ENCODE measurements at regions not wholly inside any gene's neighbourhood (a gene's known extent, or its start where the extent isn't known, plus 50 kb on each side); places are given as distances from the start of the nearest gene placed in this dataset.

- DNase-seq (ENCODE audit: low read depth in 2 of 2), result no peak
Measured at GRCh38 chr6:113340371-113340770, 516.8 kb upstream of the MARCKS start.

DNA sequence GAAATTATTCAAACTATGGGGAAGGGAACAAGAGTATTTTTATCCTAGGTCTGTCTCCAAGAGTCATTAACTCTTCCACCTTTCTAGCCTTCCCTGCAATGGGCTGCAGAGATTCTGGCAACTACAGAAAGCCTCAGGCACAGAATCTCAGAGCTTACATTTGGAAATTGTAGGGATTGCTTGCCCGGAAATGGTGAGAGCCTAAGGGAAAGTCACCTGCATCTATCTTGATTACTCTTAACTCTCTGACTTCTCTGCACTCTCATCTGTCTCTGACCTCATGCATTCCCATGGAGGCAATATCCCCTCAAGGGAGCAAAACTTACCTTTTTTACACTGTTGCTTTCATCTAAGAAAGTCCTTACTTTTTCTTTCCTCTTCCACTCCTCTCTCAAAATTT lies 513.2 kb upstream of the MARCKS start:
- DNase-seq (ENCODE audit: low read depth in 2 of 2), result no peak

- no peak for DNase-seq (ENCODE audit: low read depth in 2 of 2)
Measured at GRCh38 chr6:113344969-113345368, 512.2 kb upstream of the MARCKS start.

DNA sequence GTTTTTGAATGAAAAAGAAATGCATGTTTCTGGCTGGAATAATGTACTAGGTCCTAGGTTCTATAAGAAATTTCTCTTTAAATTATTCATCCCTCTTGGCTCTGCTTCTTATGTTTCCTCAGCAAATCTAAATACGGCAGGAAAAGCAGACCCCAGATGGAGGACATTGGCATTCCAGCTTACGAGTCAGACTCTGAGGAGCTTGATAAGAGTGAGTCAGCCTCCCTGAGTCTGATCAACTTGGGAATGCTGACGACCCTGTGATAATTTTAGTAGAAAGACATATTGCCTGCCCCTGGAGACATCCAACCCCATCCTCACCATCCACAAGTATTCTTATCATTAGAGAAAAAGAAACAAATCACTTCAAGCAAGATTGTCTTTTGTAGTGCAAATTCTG lies 509.7 kb upstream of the MARCKS start:
- DNase-seq (ENCODE audit: low read depth in 2 of 2), result no peak

GRCh38 chr6:113350461-113350860 lies 506.7 kb upstream of the MARCKS start:
- DNase-seq (ENCODE audit: low read depth in 2 of 2), result no peak

GRCh38 chr6:113351173-113351834 lies 505.8 kb upstream of the MARCKS start:
- no peak for DNase-seq (ENCODE audit: low read depth in 2 of 2)

DNA sequence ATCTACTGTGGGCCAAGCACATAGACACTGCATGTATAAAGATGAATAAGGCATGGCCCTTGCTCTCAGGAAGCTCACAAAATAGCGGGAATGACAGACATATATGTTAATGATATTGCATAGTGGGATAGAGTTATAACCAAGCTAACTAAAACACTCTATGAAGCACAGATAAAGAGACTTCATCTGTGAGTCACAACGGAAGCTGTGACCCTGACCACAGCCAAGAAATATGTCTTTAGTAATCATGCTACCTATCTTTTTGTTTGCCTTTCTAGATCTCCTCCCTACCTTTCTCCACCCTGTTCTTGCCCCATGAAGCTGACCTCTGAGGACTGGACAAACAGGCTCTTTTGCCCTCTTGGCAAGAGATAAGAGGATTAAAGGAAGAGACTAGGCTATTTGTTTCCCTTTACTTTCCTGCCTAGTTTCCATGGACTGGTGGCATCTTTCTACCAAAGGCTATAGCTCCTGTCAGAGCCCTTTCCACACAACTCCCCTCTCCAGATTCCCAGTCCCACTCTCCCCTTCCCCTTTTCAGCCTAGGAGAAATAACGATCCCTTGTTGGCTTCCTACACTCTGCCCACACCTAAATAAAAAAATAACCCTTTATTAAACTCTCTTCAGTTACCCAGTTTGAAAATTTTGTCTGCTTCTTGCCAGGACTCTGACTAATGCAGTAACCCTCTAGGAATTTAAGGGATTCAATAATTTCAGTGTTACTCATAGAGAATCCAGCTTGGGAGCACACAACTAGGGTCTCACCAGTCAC lies 504.9 kb upstream of the MARCKS start:
- no peak for DNase-seq (ENCODE audit: low read depth in 2 of 2)

DNA sequence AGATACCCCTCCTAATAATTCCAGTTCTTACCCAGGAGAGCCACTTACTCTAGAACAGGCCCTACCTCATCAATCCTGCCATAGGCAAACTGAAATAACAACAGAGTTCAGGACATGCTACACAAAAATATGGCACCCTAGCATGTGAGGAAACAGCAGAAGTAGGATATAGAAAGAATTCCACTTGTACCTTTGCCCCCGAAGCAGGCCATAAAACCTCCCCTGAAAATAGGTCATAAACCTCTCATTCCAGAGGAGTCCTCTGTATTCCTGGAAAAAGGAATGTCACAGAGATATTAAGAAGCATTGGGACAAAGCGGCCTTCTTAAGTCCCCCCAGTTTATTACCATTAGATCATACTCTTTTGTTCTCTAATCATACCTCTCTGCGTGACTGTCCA lies 504.3 kb upstream of the MARCKS start:
- DNase-seq (ENCODE audit: low read depth in 2 of 2), result no peak

GRCh38 chr6:113353392-113353791 lies 503.8 kb upstream of the MARCKS start:
- no peak for DNase-seq (ENCODE audit: low read depth in 2 of 2)

GRCh38 chr6:113354204-113354895 lies 502.8 kb upstream of the MARCKS start:
- DNase-seq (ENCODE audit: low read depth in 2 of 2), result no peak

DNA sequence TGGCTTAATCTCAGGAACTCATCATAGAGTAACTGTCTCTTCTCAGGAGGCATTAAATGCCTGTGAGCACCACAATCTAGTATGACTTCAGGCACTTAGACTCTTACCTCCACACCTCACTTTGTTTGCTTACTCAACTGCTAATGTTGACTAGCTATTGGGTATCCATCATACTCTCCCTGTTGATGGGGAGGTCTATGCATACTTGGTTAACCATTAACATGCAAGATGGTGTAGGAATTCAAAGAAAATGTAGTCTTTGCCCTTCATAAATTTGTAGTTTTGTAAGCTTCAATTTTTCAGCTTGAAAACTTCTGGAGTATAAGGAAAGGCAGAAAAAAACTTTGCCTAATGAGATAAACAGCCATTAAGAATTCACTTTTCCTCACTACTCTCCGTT lies 501.0 kb upstream of the MARCKS start:
- no peak for DNase-seq (ENCODE audit: low read depth in 2 of 2)

DNA sequence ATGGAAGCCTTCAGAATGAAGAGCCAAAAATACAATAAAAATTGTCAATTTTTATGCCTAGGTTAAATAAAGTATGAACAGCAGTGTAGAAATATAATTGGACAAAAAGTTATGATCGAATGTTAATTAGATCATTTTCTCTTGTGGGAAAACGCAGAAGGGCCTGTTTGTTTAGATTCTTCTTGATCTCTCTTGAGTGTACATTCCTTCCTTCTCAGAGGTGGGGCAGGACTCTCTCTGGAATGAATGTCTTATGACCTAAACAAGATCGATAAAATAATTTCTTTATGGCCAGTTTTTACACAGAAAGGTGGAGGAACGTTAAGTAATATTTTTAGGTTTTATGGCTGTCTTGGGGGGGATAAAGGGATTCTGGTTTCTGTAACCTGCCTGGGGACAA lies 500.1 kb upstream of the MARCKS start:
- DNase-seq (ENCODE audit: low read depth in 2 of 2), result no peak

DNA sequence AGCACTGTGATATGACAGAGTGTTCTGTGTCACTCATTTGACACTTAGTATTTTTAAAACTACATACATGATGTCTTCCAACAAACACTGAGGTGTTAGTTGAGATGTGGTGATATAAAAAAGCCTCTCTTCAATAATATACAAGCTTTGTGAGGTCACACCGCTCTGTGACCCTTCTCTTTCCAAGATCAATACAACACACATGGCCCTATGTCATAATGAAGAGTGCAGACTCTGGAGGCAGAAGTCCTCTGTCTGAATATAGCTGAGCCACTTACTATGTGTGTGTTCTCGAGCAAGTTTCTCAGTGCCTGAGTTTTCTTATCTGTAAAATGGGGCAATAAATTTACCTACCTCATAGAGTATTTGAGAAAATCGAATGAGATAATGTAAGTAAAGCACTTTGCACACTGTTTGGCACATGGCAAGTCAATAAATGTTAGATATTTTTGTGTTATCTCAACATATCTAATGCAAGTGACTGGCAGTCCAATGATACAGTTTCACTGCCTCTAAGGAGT lies 499.0 kb upstream of the MARCKS start:
- DNase-seq (ENCODE audit: low read depth in 2 of 2), result no peak

- DNase-seq (ENCODE audit: low read depth in 2 of 2), result no peak
Measured at GRCh38 chr6:113359155-113360140, 497.7 kb upstream of the MARCKS start.

GRCh38 chr6:113361014-113361645 lies 496.0 kb upstream of the MARCKS start:
- DNase-seq (ENCODE audit: low read depth in 2 of 2), result no peak

GRCh38 chr6:113362301-113363047 lies 494.7 kb upstream of the MARCKS start:
- DNase-seq (ENCODE audit: low read depth in 2 of 2), result no peak

- DNase-seq (ENCODE audit: low read depth in 2 of 2), result no peak
Measured at GRCh38 chr6:113363048-113363798, 493.9 kb upstream of the MARCKS start.

GRCh38 chr6:113363866-113364265 lies 493.3 kb upstream of the MARCKS start:
- DNase-seq (ENCODE audit: low read depth in 2 of 2), result no peak

DNA sequence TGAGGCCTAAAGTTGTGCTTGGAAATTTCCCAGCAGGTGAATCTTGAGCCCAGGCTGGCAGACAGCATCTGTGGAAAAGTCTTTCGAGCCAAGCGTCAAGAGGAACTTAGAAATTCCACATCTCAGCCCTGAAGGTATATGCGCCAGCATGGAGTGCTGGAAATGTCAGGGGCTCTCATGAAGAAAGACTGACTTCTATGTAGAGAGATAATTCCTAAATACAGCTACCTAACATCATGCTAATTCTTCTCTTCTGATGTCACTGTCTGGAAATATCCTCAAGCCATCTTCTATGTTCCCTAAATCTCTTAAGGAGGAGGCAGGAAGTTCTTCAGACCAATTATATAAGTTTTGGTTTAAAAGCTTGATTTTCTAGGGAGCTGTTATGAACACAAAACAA lies 492.4 kb upstream of the MARCKS start:
- no peak for DNase-seq (ENCODE audit: low read depth in 2 of 2)

DNA sequence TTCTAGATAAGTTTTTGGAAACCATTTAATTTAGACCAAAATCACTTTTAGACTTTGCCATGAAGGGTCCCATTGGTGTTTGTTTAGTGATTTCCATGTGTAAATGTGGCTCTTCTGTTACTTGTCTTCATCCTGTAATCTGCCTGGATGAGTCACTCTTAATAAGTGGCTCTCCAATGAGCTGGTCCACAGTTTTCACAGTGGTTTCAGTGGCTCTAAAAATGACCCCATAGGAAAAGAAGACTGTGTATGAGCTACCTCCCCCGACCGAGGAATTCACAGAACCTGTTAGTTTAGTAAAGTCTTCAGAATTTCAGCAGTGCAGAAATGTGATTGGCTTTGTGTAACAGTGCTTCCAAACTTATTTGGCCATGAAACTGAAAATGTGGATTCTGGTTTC lies 492.0 kb upstream of the MARCKS start:
- no peak for DNase-seq (ENCODE audit: low read depth in 2 of 2)

Data from stimulated activated CD4-positive, alpha-beta T cell treated with anti-CD3 and anti-CD28 coated beads, Interleukin-4, amount 100 ng/mL, for 48 hours (primary cell).